ENCODE measurements at regions not wholly inside any gene's neighbourhood (a gene's known extent, or its start where the extent isn't known, plus 50 kb on each side); places are given as distances from the start of the nearest gene placed in this dataset.

DNA sequence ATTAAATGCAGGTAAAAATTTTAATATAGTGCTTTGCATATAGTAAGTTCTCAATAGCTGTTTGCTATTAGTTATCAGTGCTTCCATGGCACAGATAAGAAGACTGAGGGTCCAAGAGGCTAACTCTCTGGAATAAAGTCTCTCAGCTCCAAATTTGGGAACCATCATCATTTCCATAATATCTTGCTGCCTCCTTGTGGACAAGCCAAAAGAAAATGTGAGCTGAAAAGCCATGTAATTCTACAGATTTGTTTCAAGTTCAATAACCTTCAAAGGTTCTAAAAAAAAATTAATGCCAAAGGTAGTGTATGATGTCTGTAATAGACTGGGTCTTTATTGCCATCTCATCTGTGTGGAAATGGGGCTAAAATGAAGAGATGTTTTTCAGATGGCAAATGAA, 136.9 kb upstream of the VCX start:
- Mint-ChIP-seq H3K9me3 (peaks cover 0 to 4% (median 2%) of the 10 kb centered on the region in 11 donors), H3K4me3 (no peak overlapping the region), H3K27ac (no peak overlapping the region), H3K36me3 (no peaks in the 10 kb centered on the region), H3K4me1 (no peaks in the 10 kb centered on the region), H3K27me3 (no peaks in the 10 kb centered on the region)
- no peak overlapping the region for H3K27ac ChIP-seq (ENCODE audit: low read depth, low read length)
- ATAC-seq (no peak), DNase-seq (no peak)
- H3K4me3 ChIP-seq (ENCODE audit: low read length): no peak overlapping the region
- H3K4me1 ChIP-seq (ENCODE audit: control insufficient read depth in 2 of 2, insufficient read depth in 2 of 2, low read length in 2 of 2): no peaks in the 10 kb centered on the region
- intact Hi-C loops (cut with micrococcal nuclease): no loop called here
- H3K9me3 ChIP-seq (ENCODE audit: control insufficient read depth in 2 of 3, low read length in 3 of 3): no peaks in the 10 kb centered on the region
- CTCF ChIA-PET: no interaction called here
- H3K27me3 ChIP-seq (ENCODE audit: control insufficient read depth in 2 of 2, insufficient read depth in 2 of 2, low read length in 2 of 2): no peaks in the 10 kb centered on the region
- H3K36me3 ChIP-seq (ENCODE audit: control insufficient read depth in 2 of 3, insufficient read depth in 3 of 3, low read length in 3 of 3): no peaks in the 10 kb centered on the region
- POLR2A ChIA-PET: no interaction called here

DNA sequence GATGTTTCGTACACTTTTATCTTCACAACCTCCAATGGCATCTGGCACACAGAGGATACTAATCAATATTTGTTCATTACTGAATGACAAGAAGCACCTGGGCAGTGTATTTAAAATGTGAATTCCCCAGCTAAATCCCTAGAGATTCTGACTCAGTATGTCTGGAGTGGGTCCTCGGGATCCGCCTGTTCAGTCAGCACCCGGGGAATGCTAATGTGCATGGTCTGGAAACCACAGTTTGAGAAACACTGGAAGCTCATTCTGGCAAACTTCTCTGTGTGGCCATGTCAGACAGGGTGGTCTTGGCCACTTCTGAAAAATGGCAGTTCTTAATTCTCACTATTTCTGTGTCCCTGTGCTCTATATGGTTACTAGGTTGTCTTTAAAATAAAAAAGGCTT, 138.8 kb upstream of the VCX start:
- DNase-seq (no peak), ATAC-seq (no peak)
- POLR2A ChIA-PET: no interaction called here
- intact Hi-C loops (cut with micrococcal nuclease): no loop called here
- no peaks in the 10 kb centered on the region for H3K4me1 ChIP-seq (ENCODE audit: control insufficient read depth in 2 of 2, insufficient read depth in 2 of 2, low read length in 2 of 2)
- Mint-ChIP-seq H3K9me3 (peaks cover 0 to 4% (median 0%) of the 10 kb centered on the region in 11 donors), H3K36me3 (no peaks in the 10 kb centered on the region), H3K27me3 (no peaks in the 10 kb centered on the region), H3K27ac (no peak overlapping the region), H3K4me1 (no peaks in the 10 kb centered on the region), H3K4me3 (no peak overlapping the region)
- no peak overlapping the region for H3K27ac ChIP-seq (ENCODE audit: low read depth, low read length)
- H3K27me3 ChIP-seq (ENCODE audit: control insufficient read depth in 2 of 2, insufficient read depth in 2 of 2, low read length in 2 of 2): no peaks in the 10 kb centered on the region
- H3K9me3 ChIP-seq (ENCODE audit: control insufficient read depth in 2 of 3, low read length in 3 of 3): no peaks in the 10 kb centered on the region
- no peaks in the 10 kb centered on the region for H3K36me3 ChIP-seq (ENCODE audit: control insufficient read depth in 2 of 3, insufficient read depth in 3 of 3, low read length in 3 of 3)
- no peak overlapping the region for H3K4me3 ChIP-seq (ENCODE audit: low read length)
- CTCF ChIA-PET: no interaction called here

GRCh38 chrX:7698248-7698647, 144.7 kb upstream of the VCX start:
- no peak overlapping the region for H3K27ac Mint-ChIP-seq
- Histone ChIP-seq H3K9me3 (ENCODE audit: control insufficient read depth in 2 of 3, low read length in 3 of 3) (no peaks in the 10 kb centered on the region), H3K27ac (ENCODE audit: low read depth, low read length) (no peak overlapping the region), H3K4me1 (ENCODE audit: control insufficient read depth in 2 of 2, insufficient read depth in 2 of 2, low read length in 2 of 2) (no peaks in the 10 kb centered on the region), H3K36me3 (ENCODE audit: control insufficient read depth in 2 of 3, insufficient read depth in 3 of 3, low read length in 3 of 3) (no peaks in the 10 kb centered on the region), H3K4me3 (ENCODE audit: low read length) (no peak overlapping the region), H3K27me3 (ENCODE audit: control insufficient read depth in 2 of 2, insufficient read depth in 2 of 2, low read length in 2 of 2) (no peaks in the 10 kb centered on the region)
- DNase-seq (no peak), ATAC-seq (no peak)
- H3K36me3 Mint-ChIP-seq: no peaks in the 10 kb centered on the region
- H3K4me3 Mint-ChIP-seq: no peak overlapping the region
- H3K27me3 Mint-ChIP-seq: peaks cover 0 to 3% (median 0%) of the 10 kb centered on the region in 5 donors
- ChIA-PET CTCF (no interaction called here), POLR2A (no interaction called here)
- intact Hi-C loops (cut with micrococcal nuclease): no loop called here
- H3K4me1 Mint-ChIP-seq: no peaks in the 10 kb centered on the region
- H3K9me3 Mint-ChIP-seq: peaks cover 0 to 7% (median 2%) of the 10 kb centered on the region in 11 donors

GRCh38 chrX:7690842-7691241, 152.1 kb upstream of the VCX start:
- ChIA-PET CTCF (no interaction called here), POLR2A (no interaction called here)
- Mint-ChIP-seq H3K4me1 (no peaks in the 10 kb centered on the region), H3K9me3 (peaks cover 0 to 4% (median 0%) of the 10 kb centered on the region in 11 donors), H3K4me3 (no peak overlapping the region), H3K36me3 (no peaks in the 10 kb centered on the region), H3K27ac (no peak overlapping the region), H3K27me3 (no peaks in the 10 kb centered on the region)
- Histone ChIP-seq H3K9me3 (ENCODE audit: control insufficient read depth in 2 of 3, low read length in 3 of 3) (no peaks in the 10 kb centered on the region), H3K36me3 (ENCODE audit: control insufficient read depth in 2 of 3, insufficient read depth in 3 of 3, low read length in 3 of 3) (no peaks in the 10 kb centered on the region), H3K4me3 (ENCODE audit: low read length) (no peak overlapping the region), H3K4me1 (ENCODE audit: control insufficient read depth in 2 of 2, insufficient read depth in 2 of 2, low read length in 2 of 2) (no peaks in the 10 kb centered on the region), H3K27me3 (ENCODE audit: control insufficient read depth in 2 of 2, insufficient read depth in 2 of 2, low read length in 2 of 2) (no peaks in the 10 kb centered on the region), H3K27ac (ENCODE audit: low read depth, low read length) (no peak overlapping the region)
- DNase-seq (no peak), ATAC-seq (no peak)
- intact Hi-C loops (cut with micrococcal nuclease): no loop called here

- no peaks in the 10 kb centered on the region for H3K4me1 Mint-ChIP-seq
Measured at GRCh38 chrX:7689791-7690412, 153.1 kb upstream of the VCX start.

DNA sequence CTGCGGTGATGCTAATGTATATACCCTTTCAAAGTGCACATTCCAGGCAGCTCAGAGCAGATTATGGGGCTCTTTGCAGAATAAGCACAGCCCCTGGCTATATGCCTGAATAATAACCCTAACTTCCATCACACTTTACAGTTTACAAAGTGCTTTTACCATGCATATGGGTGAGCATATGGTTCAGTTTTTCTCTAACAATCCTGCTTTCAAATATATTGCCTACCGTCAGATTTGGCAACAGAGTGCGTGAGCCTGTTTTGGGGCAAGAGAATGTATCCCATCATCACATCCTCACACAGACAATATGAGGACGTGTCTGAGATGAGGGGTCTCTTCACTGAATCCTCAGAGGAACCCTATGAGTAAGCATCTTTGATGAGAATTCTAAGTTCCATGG, 162.8 kb upstream of the VCX start:
- POLR2A ChIA-PET: no interaction called here
- DNase-seq (no peak), ATAC-seq (no peak)
- Histone ChIP-seq H3K27ac (ENCODE audit: low read depth, low read length) (no peak overlapping the region), H3K4me1 (ENCODE audit: control insufficient read depth in 2 of 2, insufficient read depth in 2 of 2, low read length in 2 of 2) (no peaks in the 10 kb centered on the region), H3K4me3 (ENCODE audit: low read length) (no peak overlapping the region), H3K9me3 (ENCODE audit: control insufficient read depth in 2 of 3, low read length in 3 of 3) (no peaks in the 10 kb centered on the region), H3K27me3 (ENCODE audit: control insufficient read depth in 2 of 2, insufficient read depth in 2 of 2, low read length in 2 of 2) (no peaks in the 10 kb centered on the region), H3K36me3 (ENCODE audit: control insufficient read depth in 2 of 3, insufficient read depth in 3 of 3, low read length in 3 of 3) (no peaks in the 10 kb centered on the region)
- Mint-ChIP-seq H3K27me3 (peaks cover 0 to 6% (median 0%) of the 10 kb centered on the region in 5 donors), H3K4me3 (no peak overlapping the region), H3K4me1 (no peaks in the 10 kb centered on the region), H3K9me3 (peaks cover 0 to 2% (median 0%) of the 10 kb centered on the region in 11 donors), H3K36me3 (no peaks in the 10 kb centered on the region), H3K27ac (no peak overlapping the region)
- CTCF ChIA-PET: no interaction called here
- intact Hi-C loops (cut with micrococcal nuclease): no loop called here

More at GRCh38 chrX:7689791-7690412, 153.1 kb upstream of the VCX start:
- Mint-ChIP-seq H3K27ac (no peak overlapping the region), H3K27me3 (peaks cover 0 to 2% (median 0%) of the 10 kb centered on the region in 5 donors), H3K9me3 (peaks cover 0 to 4% (median 0%) of the 10 kb centered on the region in 11 donors), H3K36me3 (no peaks in the 10 kb centered on the region), H3K4me3 (no peak overlapping the region)
- no peaks in the 10 kb centered on the region for H3K36me3 ChIP-seq (ENCODE audit: control insufficient read depth in 2 of 3, insufficient read depth in 3 of 3, low read length in 3 of 3)
- H3K27me3 ChIP-seq (ENCODE audit: control insufficient read depth in 2 of 2, insufficient read depth in 2 of 2, low read length in 2 of 2): no peaks in the 10 kb centered on the region
- CTCF ChIA-PET: no interaction called here
- H3K9me3 ChIP-seq (ENCODE audit: control insufficient read depth in 2 of 3, low read length in 3 of 3): no peaks in the 10 kb centered on the region
- intact Hi-C loops (cut with micrococcal nuclease): no loop called here
- DNase-seq: no peak
- no peak for ATAC-seq
- H3K4me3 ChIP-seq (ENCODE audit: low read length): no peak overlapping the region
- no peak overlapping the region for H3K27ac ChIP-seq (ENCODE audit: low read depth, low read length)
- POLR2A ChIA-PET: no interaction called here
- H3K4me1 ChIP-seq (ENCODE audit: control insufficient read depth in 2 of 2, insufficient read depth in 2 of 2, low read length in 2 of 2): no peaks in the 10 kb centered on the region

- intact Hi-C loops (cut with micrococcal nuclease): no loop called here
- Mint-ChIP-seq H3K4me1 (no peaks in the 10 kb centered on the region), H3K9me3 (peaks cover 0 to 27% (median 4%) of the 10 kb centered on the region in 11 donors), H3K4me3 (no peak overlapping the region), H3K27me3 (no peaks in the 10 kb centered on the region), H3K27ac (no peak overlapping the region), H3K36me3 (no peaks in the 10 kb centered on the region)
- Histone ChIP-seq H3K4me1 (ENCODE audit: control insufficient read depth in 2 of 2, insufficient read depth in 2 of 2, low read length in 2 of 2) (no peaks in the 10 kb centered on the region), H3K36me3 (ENCODE audit: control insufficient read depth in 2 of 3, insufficient read depth in 3 of 3, low read length in 3 of 3) (no peaks in the 10 kb centered on the region), H3K27me3 (ENCODE audit: control insufficient read depth in 2 of 2, insufficient read depth in 2 of 2, low read length in 2 of 2) (no peaks in the 10 kb centered on the region), H3K4me3 (ENCODE audit: low read length) (no peak overlapping the region), H3K9me3 (ENCODE audit: control insufficient read depth in 2 of 3, low read length in 3 of 3) (peaks cover 0 to 6% (median 0%) of the 10 kb centered on the region in 3 experiments), H3K27ac (ENCODE audit: low read depth, low read length) (no peak overlapping the region)
- POLR2A ChIA-PET: no interaction called here
- ATAC-seq (no peak), DNase-seq (no peak)
- CTCF ChIA-PET: no interaction called here
Measured at GRCh38 chrX:7654316-7654715, 188.7 kb upstream of the VCX start.

Data from naive thymus-derived CD4-positive, alpha-beta T cell (primary cell).